ENCODE measurements at regions not wholly inside any gene's neighbourhood (a gene's known extent, or its start where the extent isn't known, plus 50 kb on each side); places are given as distances from the start of the nearest gene placed in this dataset.

- H3K27ac ChIP-seq, result no peak overlapping the region
- TF ChIP-seq CTCF (IDR thresholded peaks at IDR 0.05) (no peak), ZFX (IDR thresholded peaks at IDR 0.05; ENCODE audit: borderline replicate concordance) (no peak)
Measured at GRCh38 chr13:46983881-46984280, 87.0 kb upstream of the HTR2A start.

GRCh38 chr13:46982856-46983582, 86.2 kb upstream of the HTR2A start:
- TF ChIP-seq CTCF (IDR thresholded peaks at IDR 0.05) (no peak), ZFX (IDR thresholded peaks at IDR 0.05; ENCODE audit: borderline replicate concordance) (no peak)
- H3K27ac ChIP-seq, result no peak overlapping the region

- TF ChIP-seq ZFX (IDR thresholded peaks at IDR 0.05; ENCODE audit: borderline replicate concordance) (no peak), CTCF (IDR thresholded peaks at IDR 0.05) (no peak)
- no peak overlapping the region for H3K27ac ChIP-seq
Measured at GRCh38 chr13:46975173-46975572, 78.3 kb upstream of the HTR2A start.

GRCh38 chr13:46968450-46968849, 71.6 kb upstream of the HTR2A start:
- TF ChIP-seq ZFX (IDR thresholded peaks at IDR 0.05; ENCODE audit: borderline replicate concordance) (no peak), CTCF (IDR thresholded peaks at IDR 0.05) (no peak)
- H3K27ac ChIP-seq, result no peak overlapping the region

GRCh38 chr13:46964789-46965527, 68.1 kb upstream of the HTR2A start:
- no peak overlapping the region for H3K27ac ChIP-seq

GRCh38 chr13:46963904-46964303, 67.1 kb upstream of the HTR2A start:
- H3K27ac ChIP-seq, result no peak overlapping the region
- TF ChIP-seq ZFX (IDR thresholded peaks at IDR 0.05; ENCODE audit: borderline replicate concordance), result no peak
- no peak for TF ChIP-seq CTCF (IDR thresholded peaks at IDR 0.05)

More at GRCh38 chr13:46964789-46965527, 68.1 kb upstream of the HTR2A start:
- TF ChIP-seq CTCF (IDR thresholded peaks at IDR 0.05), result no peak
- TF ChIP-seq ZFX (IDR thresholded peaks at IDR 0.05; ENCODE audit: borderline replicate concordance), result no peak

Measured in 22Rv1 (cell line).